HCT116 (cell line): ENCODE measurements at regions not wholly inside any gene's neighbourhood (a gene's known extent, or its start where the extent isn't known, plus 50 kb on each side); places are given as distances from the start of the nearest gene placed in this dataset.

Experiments used
- ATAC-seq: fragments of 200-7000 bp; cut with Tn5 transposase; 2 replicates; pipeline ENCODE4 v1.9.1; 2020; ENCODE audit warnings: mild to moderate bottlenecking, moderate library complexity
- BruUV-seq: library from RNA; stranded (reverse); fragments of 400-500 nt; replicated peaks from 2 replicates; lab custom pipeline; 2021; lab: Mats Ljungman, UMichigan
- CTCF ChIA-PET: fragments of 300-600 bp; sonication (Branson Sonifier 250); formaldehyde crosslinking; loops from one replicate; lab custom pipeline; 2021; ENCODE audit warnings: antibody characterized with exemption; lab: Charles Lee
- POLR2A ChIA-PET: fragments of 300-600, 350-600 bp; sonication (Branson Sonifier 250); formaldehyde crosslinking; loops from one replicate; lab custom pipeline; 2021; ENCODE audit warnings: antibody characterized with exemption; lab: Charles Lee
- RAD21 ChIA-PET, 2 experiments: fragments of 300-600 bp; sonication (Branson Sonifier 250); formaldehyde crosslinking; loops; one replicate each; lab custom pipeline; 2023; ENCODE audit warnings: low total read pairs in 2 of 2; ENCODE audit not compliant: uncharacterized antibody in 2 of 2, unreplicated experiment in 2 of 2, low non-redundant PET in 1 of 2; lab: Charles Lee
- DNase-seq: peaks from one replicate; pipeline ENCODE4 v3.0.0-alpha.2; 2010; ENCODE audit warnings: low read depth, low spot score
- H2AFZ ChIP-seq: fragments of 200-600 bp; shearing (Covaris generic), sonication (generic); 2 replicates; pipeline ENCODE4 v1.6.1; 2017; ENCODE audit warnings: low read depth, mixed run types, mixed read lengths, antibody characterized with exemption, low read length; ENCODE audit not compliant: poor library complexity, severe bottlenecking
- H3K27ac ChIP-seq: 2 replicates; pipeline ENCODE4 v1.5.1; 2012; ENCODE audit warnings: low read depth, low read length
- H3K27me3 ChIP-seq: fragments of 200-600 bp; sonication (generic); 2 replicates; pipeline ENCODE4 v1.6.1; 2016; ENCODE audit warnings: mixed run types, low read length, mixed read lengths; ENCODE audit not compliant: insufficient read depth
- H3K36me3 ChIP-seq, 2 experiments: fragments of 200-500 bp in 1 of 2; fragments of 200-600 bp in 1 of 2; sonication (Bioruptor generic) in 1 of 2; sonication (generic) in 1 of 2; 2 replicates each; pipeline versions ENCODE4 v1.5.1 to v1.6.1; 2014 to 2016; ENCODE audit warnings: low read length in 2 of 2, inconsistent platforms in 1 of 2, mixed read lengths in 1 of 2, mixed run types in 1 of 2; ENCODE audit not compliant: insufficient read depth in 2 of 2, control insufficient read depth in 1 of 2
- H3K4me1 ChIP-seq, 2 experiments: fragments of 200-600 bp in 1 of 2; sonication (generic) in 1 of 2; 2 replicates each; pipeline versions ENCODE4 v1.5.1 to v1.6.1; 2012 to 2017; ENCODE audit warnings: low read length in 2 of 2, inconsistent platforms in 1 of 2, mild to moderate bottlenecking in 1 of 2, mixed read lengths in 1 of 2, mixed run types in 1 of 2, moderate library complexity in 1 of 2; ENCODE audit not compliant: insufficient read depth in 2 of 2, control insufficient read depth in 1 of 2
- H3K4me2 ChIP-seq: fragments of 200-600 bp; sonication (generic); 2 replicates; pipeline ENCODE4 v1.6.1; 2017; ENCODE audit warnings: mixed run types, low read length, mixed read lengths
- H3K4me3 ChIP-seq, 2 experiments: fragments of 200-600 bp in 1 of 2; sonication (generic) in 1 of 2; replicated peaks in 1 of 2; 2 replicates each; pipeline ENCODE4 v1.5.1; 2011 to 2016; ENCODE audit warnings: low read length in 2 of 2, control low read depth in 1 of 2, low read depth in 1 of 2, mild to moderate bottlenecking in 1 of 2, mixed read lengths in 1 of 2, mixed run types in 1 of 2
- H3K79me2 ChIP-seq: fragments of 200-600 bp; sonication (generic); 2 replicates; pipeline ENCODE4 v1.6.1; 2017; ENCODE audit warnings: mild to moderate bottlenecking, mixed run types, low read length, moderate library complexity, mixed read lengths; ENCODE audit not compliant: insufficient read depth
- H3K9ac ChIP-seq: fragments of 200-600 bp; sonication (generic); 2 replicates; pipeline ENCODE4 v1.6.1; 2016; ENCODE audit warnings: low read length, mixed read lengths
- H3K9me2 ChIP-seq: fragments of 200-600 bp; sonication (generic), shearing (Covaris generic); 2 replicates; pipeline ENCODE4 v1.6.1; 2017; ENCODE audit warnings: mixed run types, mild to moderate bottlenecking, moderate library complexity; ENCODE audit not compliant: insufficient read depth
- H3K9me3 ChIP-seq, 2 experiments: fragments of 200-500 bp in 1 of 2; fragments of 200-600 bp in 1 of 2; sonication (Bioruptor generic) in 1 of 2; sonication (generic) in 1 of 2; 2 replicates each; pipeline ENCODE4 v1.6.1; 2014 to 2017; ENCODE audit warnings: low read length in 2 of 2, mixed read lengths in 2 of 2, inconsistent platforms in 1 of 2, low read depth in 1 of 2, mild to moderate bottlenecking in 1 of 2, mixed run types in 1 of 2, moderate library complexity in 1 of 2; ENCODE audit not compliant: control insufficient read depth in 1 of 2, insufficient read depth in 1 of 2
- H4K20me1 ChIP-seq: fragments of 200-600 bp; sonication (generic), shearing (Covaris generic); 2 replicates; pipeline ENCODE4 v1.6.1; 2017; ENCODE audit warnings: mixed run types, mild to moderate bottlenecking, moderate library complexity; ENCODE audit not compliant: insufficient read depth
- CBX3 ChIP-seq: IDR thresholded peaks from 2 replicates; pipeline ENCODE4 v1.6.1; 2012; ENCODE audit warnings: low read depth
- CEBPB ChIP-seq: IDR thresholded peaks from 2 replicates; pipeline ENCODE4 v1.6.1; 2012; ENCODE audit warnings: low read depth
- EGR1 ChIP-seq: IDR thresholded peaks from 2 replicates; pipeline ENCODE4 v1.6.1; 2012; ENCODE audit warnings: low read depth
- ELF1 ChIP-seq: IDR thresholded peaks from 2 replicates; pipeline ENCODE4 v1.6.1; 2012; ENCODE audit warnings: low read depth, borderline replicate concordance
- EZH2 ChIP-seq: fragments of 200-600 bp; sonication (generic); IDR thresholded peaks from 2 replicates; pipeline ENCODE4 v1.6.1; 2017; ENCODE audit warnings: antibody characterized with exemption, mixed run types
- EZH2phosphoT487 ChIP-seq: fragments of 200-600 bp; IDR thresholded peaks from 2 replicates; pipeline ENCODE4 v1.6.1; 2018; ENCODE audit warnings: antibody characterized with exemption, borderline replicate concordance
- FOSL1 ChIP-seq: IDR thresholded peaks from 2 replicates; pipeline ENCODE4 v1.6.1; 2012; ENCODE audit warnings: low read depth
- JUND ChIP-seq: IDR thresholded peaks from 2 replicates; pipeline ENCODE4 v1.6.1; 2012
- POLR2AphosphoS5 ChIP-seq: IDR thresholded peaks from 2 replicates; pipeline ENCODE4 v1.6.1; 2011; ENCODE audit warnings: mild to moderate bottlenecking, low read depth, low read length, moderate library complexity
- RAD21 ChIP-seq: IDR thresholded peaks from 2 replicates; pipeline ENCODE4 v1.6.1; 2012; ENCODE audit warnings: low read depth, mild to moderate bottlenecking
- SP1 ChIP-seq: IDR thresholded peaks from 2 replicates; pipeline ENCODE4 v1.6.1; 2012; ENCODE audit warnings: low read depth
- ZNF274 ChIP-seq: fragments of 200-500 bp; sonication (Bioruptor generic); IDR thresholded peaks from 2 replicates; pipeline ENCODE4 v1.6.1; 2014; ENCODE audit warnings: mild to moderate bottlenecking, low read depth, low read length, inconsistent platforms
- intact Hi-C: fragments of 100-400 bp; cut with micrococcal nuclease; formaldehyde crosslinking; loops from 2 replicates; pipeline ENCODE4 v1.10.0; 2022
- TF ChIP-seq, protein P1 (sequence below), 3 experiments: fragments of 200-600 bp in 1 of 3; sonication (generic) in 1 of 3; IDR thresholded peaks in 2 of 3; conservative IDR thresholded peaks in 1 of 3; 2 replicates each; pipeline ENCODE4 v1.5.1; 2012 to 2017; ENCODE audit warnings: low read depth in 2 of 3, low read length in 2 of 3, antibody characterized with exemption in 1 of 3, borderline replicate concordance in 1 of 3, control low read depth in 1 of 3, mild to moderate bottlenecking in 1 of 3, mixed read lengths in 1 of 3, mixed run types in 1 of 3, moderate library complexity in 1 of 3; ENCODE audit not compliant: insufficient read depth in 1 of 3
- TF ChIP-seq, protein P2 (sequence below): IDR thresholded peaks from 2 replicates; pipeline ENCODE4 v1.6.1; 2012; ENCODE audit warnings: low read depth
- TF ChIP-seq, protein P3 (sequence below): IDR thresholded peaks from 2 replicates; pipeline ENCODE4 v1.6.1; 2012
- TF ChIP-seq, protein P4 (sequence below): IDR thresholded peaks from 2 replicates; pipeline ENCODE4 v1.6.1; 2012

DNA sequence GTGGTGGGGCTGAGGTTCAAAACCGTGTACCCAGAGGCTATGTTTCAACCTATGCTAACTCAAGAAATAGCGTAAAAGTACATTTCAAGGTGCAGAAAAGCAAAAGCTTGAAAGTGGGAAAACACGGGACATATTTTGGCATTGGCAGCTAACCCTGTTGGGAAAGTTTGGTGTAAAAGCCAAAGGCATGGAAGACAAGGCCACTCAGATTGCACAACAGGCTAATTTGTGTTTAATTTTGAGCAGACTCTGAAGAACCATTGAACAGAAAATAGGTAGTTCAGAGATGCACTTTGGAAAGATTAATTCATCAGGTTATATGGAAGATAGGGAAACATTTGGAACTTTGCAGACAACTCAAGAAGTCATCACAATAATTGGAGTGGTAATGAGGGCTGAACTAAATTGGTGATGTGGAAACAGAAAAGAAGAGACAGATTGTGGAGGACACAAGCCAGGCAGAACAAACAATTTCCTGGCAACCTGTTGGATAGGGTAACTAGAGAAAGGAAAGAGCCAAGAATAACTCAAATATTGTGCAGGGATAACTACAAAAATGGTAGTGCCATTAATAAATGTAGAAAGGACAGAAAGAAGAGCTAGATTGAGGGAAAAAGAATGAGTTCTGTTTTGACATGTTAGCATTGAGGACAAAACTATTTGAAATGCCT is 140.5 kb upstream of the PGR start:
- ATAC-seq (no peak), DNase-seq (no peak)
- no peaks in the 10 kb centered on the region for H3K79me2 ChIP-seq
- no peak overlapping the region for H2AFZ ChIP-seq
- TF ChIP-seq EZH2phosphoT487 (no peak), EGR1 (no peak), FOSL1 (no peak), JUND (no peak), POLR2AphosphoS5 (no peak), RAD21 (no peak), CBX3 (no peak), ELF1 (no peak), CEBPB (no peak), ZNF274 (no peak), EZH2 (no peak), SP1 (no peak)
- TF ChIP-seq, protein P1, sequence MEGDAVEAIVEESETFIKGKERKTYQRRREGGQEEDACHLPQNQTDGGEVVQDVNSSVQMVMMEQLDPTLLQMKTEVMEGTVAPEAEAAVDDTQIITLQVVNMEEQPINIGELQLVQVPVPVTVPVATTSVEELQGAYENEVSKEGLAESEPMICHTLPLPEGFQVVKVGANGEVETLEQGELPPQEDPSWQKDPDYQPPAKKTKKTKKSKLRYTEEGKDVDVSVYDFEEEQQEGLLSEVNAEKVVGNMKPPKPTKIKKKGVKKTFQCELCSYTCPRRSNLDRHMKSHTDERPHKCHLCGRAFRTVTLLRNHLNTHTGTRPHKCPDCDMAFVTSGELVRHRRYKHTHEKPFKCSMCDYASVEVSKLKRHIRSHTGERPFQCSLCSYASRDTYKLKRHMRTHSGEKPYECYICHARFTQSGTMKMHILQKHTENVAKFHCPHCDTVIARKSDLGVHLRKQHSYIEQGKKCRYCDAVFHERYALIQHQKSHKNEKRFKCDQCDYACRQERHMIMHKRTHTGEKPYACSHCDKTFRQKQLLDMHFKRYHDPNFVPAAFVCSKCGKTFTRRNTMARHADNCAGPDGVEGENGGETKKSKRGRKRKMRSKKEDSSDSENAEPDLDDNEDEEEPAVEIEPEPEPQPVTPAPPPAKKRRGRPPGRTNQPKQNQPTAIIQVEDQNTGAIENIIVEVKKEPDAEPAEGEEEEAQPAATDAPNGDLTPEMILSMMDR (IDR thresholded peaks at IDR 0.05 in 2 of 3, conservative IDR thresholded peaks at IDR 0.05 in 1 of 3; ENCODE audit: borderline replicate concordance in 1 of 3, insufficient read depth in 1 of 3, low read depth in 2 of 3, low read length in 2 of 3), result no peak
- TF ChIP-seq, protein P2, sequence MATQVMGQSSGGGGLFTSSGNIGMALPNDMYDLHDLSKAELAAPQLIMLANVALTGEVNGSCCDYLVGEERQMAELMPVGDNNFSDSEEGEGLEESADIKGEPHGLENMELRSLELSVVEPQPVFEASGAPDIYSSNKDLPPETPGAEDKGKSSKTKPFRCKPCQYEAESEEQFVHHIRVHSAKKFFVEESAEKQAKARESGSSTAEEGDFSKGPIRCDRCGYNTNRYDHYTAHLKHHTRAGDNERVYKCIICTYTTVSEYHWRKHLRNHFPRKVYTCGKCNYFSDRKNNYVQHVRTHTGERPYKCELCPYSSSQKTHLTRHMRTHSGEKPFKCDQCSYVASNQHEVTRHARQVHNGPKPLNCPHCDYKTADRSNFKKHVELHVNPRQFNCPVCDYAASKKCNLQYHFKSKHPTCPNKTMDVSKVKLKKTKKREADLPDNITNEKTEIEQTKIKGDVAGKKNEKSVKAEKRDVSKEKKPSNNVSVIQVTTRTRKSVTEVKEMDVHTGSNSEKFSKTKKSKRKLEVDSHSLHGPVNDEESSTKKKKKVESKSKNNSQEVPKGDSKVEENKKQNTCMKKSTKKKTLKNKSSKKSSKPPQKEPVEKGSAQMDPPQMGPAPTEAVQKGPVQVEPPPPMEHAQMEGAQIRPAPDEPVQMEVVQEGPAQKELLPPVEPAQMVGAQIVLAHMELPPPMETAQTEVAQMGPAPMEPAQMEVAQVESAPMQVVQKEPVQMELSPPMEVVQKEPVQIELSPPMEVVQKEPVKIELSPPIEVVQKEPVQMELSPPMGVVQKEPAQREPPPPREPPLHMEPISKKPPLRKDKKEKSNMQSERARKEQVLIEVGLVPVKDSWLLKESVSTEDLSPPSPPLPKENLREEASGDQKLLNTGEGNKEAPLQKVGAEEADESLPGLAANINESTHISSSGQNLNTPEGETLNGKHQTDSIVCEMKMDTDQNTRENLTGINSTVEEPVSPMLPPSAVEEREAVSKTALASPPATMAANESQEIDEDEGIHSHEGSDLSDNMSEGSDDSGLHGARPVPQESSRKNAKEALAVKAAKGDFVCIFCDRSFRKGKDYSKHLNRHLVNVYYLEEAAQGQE, result no peak
- TF ChIP-seq, protein P3, sequence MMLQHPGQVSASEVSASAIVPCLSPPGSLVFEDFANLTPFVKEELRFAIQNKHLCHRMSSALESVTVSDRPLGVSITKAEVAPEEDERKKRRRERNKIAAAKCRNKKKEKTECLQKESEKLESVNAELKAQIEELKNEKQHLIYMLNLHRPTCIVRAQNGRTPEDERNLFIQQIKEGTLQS, result no peak
- TF ChIP-seq, protein P4, sequence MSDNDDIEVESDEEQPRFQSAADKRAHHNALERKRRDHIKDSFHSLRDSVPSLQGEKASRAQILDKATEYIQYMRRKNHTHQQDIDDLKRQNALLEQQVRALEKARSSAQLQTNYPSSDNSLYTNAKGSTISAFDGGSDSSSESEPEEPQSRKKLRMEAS, result no peak
- no peaks in the 10 kb centered on the region for H3K9me2 ChIP-seq
- no peaks in the 10 kb centered on the region for H3K9me3 ChIP-seq
- no peak overlapping the region for H3K9ac ChIP-seq
- no peaks in the 10 kb centered on the region for H3K4me1 ChIP-seq
- H3K27ac ChIP-seq, result no peak overlapping the region
- no peak overlapping the region for H3K4me3 ChIP-seq
- intact Hi-C loops, result no loop called here
- no peak overlapping the region for H3K4me2 ChIP-seq
- ChIA-PET POLR2A (no interaction called here), CTCF (no interaction called here), RAD21 (no interaction called here)
- H4K20me1 ChIP-seq, result no peaks in the 10 kb centered on the region
- no peaks in the 10 kb centered on the region for H3K27me3 ChIP-seq
- BruUV-seq, result no TSS peak
- no peaks in the 10 kb centered on the region for H3K36me3 ChIP-seq
